Left lung (tissue), 4 donors: ENCODE measurements at regions not wholly inside any gene's neighbourhood (a gene's known extent, or its start where the extent isn't known, plus 50 kb on each side); places are given as distances from the start of the nearest gene placed in this dataset.

Experiments used
- ATAC-seq: fragments of 200-7000 bp; cut with Tn5 transposase; one replicate; pipeline ENCODE4 v1.9.1; 2020; ENCODE audit warnings: moderate library complexity
- DNase-seq, 4 donors: peaks; one replicate each; pipeline ENCODE4 v3.0.0-alpha.2; 2013 to 2020
- H3K27ac ChIP-seq, 2 donors: fragments of 200-600 bp; sonication (generic) in 1 of 2; one replicate each; pipeline versions ENCODE4 v1.5.0 to v1.8.0; 2020 to 2021
- H3K27me3 ChIP-seq, 2 donors: fragments of 200-600 bp; sonication (generic) in 1 of 2; one replicate each; pipeline versions ENCODE4 v1.5.0 to v1.8.0; 2020 to 2021
- H3K36me3 ChIP-seq, 2 donors: fragments of 200-600 bp; sonication (generic) in 1 of 2; one replicate each; pipeline versions ENCODE4 v1.5.0 to v1.8.0; 2020 to 2021
- H3K4me1 ChIP-seq, 2 donors: fragments of 200-600 bp; one replicate each; pipeline ENCODE4 v1.8.0; 2021
- H3K4me3 ChIP-seq, 2 donors: fragments of 200-600 bp; sonication (generic) in 1 of 2; one replicate each; pipeline versions ENCODE4 v1.5.0 to v1.8.0; 2020 to 2021; ENCODE audit warnings: mild to moderate bottlenecking in 1 of 2
- H3K9me3 ChIP-seq, 2 donors: fragments of 200-600 bp; sonication (generic) in 1 of 2; one replicate each; pipeline versions ENCODE4 v1.5.0 to v1.8.0; 2020 to 2021
- CTCF ChIP-seq, 2 donors: fragments of 200-600 bp; sonication (generic) in 1 of 2; IDR thresholded peaks; one replicate each; pipeline versions ENCODE4 v1.5.0 to v1.8.0; 2021; ENCODE audit warnings: antibody characterized with exemption in 2 of 2
- intact Hi-C, 2 donors: fragments of 100-400 bp; cut with DNase I; formaldehyde crosslinking; loops; one replicate each; pipeline versions ENCODE4 v1.11.2 to v1.14.2; 2022
- donor health status: DM: no; HTN: yes; CAD: no.
- donor health status: DM: no; HTN: no; CAD: no.

- H3K4me1 ChIP-seq: no peaks in the 10 kb centered on the region
- H3K27me3 ChIP-seq: no peaks in the 10 kb centered on the region
- H3K9me3 ChIP-seq: no peaks in the 10 kb centered on the region
- DNase-seq (no peak), ATAC-seq (no peak)
- no peak overlapping the region for H3K4me3 ChIP-seq
- intact Hi-C loops: loop anchor here in 1 of 2 donors (10.0 kb wide), 1 partner anchor 792 kb away; no protein-coding TSS in a partner anchor
- H3K27ac ChIP-seq: no peak overlapping the region
- no peaks in the 10 kb centered on the region for H3K36me3 ChIP-seq
- no peak for TF ChIP-seq CTCF (IDR thresholded peaks at IDR 0.05)
Observed at GRCh38 chr1:199546323-199546722, 481.2 kb upstream of the NR5A2 start.

GRCh38 chr1:199549421-199549820 lies 478.1 kb upstream of the NR5A2 start:
- H3K4me1 ChIP-seq: no peaks in the 10 kb centered on the region
- H3K9me3 ChIP-seq: no peaks in the 10 kb centered on the region
- no peak overlapping the region for H3K4me3 ChIP-seq
- H3K36me3 ChIP-seq: no peaks in the 10 kb centered on the region
- ATAC-seq: no peak
- intact Hi-C loops: loop anchor here in 1 of 2 donors (10.0 kb wide), 1 partner anchor 795 kb away; no protein-coding TSS in a partner anchor
- TF ChIP-seq CTCF (IDR thresholded peaks at IDR 0.05): no peak
- no peaks in the 10 kb centered on the region for H3K27me3 ChIP-seq
- DNase-seq: no peak
- H3K27ac ChIP-seq: no peak overlapping the region

- no peak for TF ChIP-seq CTCF (IDR thresholded peaks at IDR 0.05)
- no peak for ATAC-seq
- DNase-seq: peak in 2 of 4 donors; percentile 13 to 20
Observed at GRCh38 chr1:199550199-199551065, 477.1 kb upstream of the NR5A2 start.

GRCh38 chr1:199551967-199552565 lies 475.4 kb upstream of the NR5A2 start:
- no peaks in the 10 kb centered on the region for H3K27me3 ChIP-seq
- no peaks in the 10 kb centered on the region for H3K4me1 ChIP-seq
- peak in 2 of 4 donors; percentile 56 to 74 for DNase-seq
- intact Hi-C loops: no loop called here
- peak; percentile 51 for ATAC-seq
- no peaks in the 10 kb centered on the region for H3K36me3 ChIP-seq
- H3K27ac ChIP-seq: no peak overlapping the region
- TF ChIP-seq CTCF (IDR thresholded peaks at IDR 0.05): peak; percentile 28 to 79
- no peak overlapping the region for H3K4me3 ChIP-seq
- H3K9me3 ChIP-seq: no peaks in the 10 kb centered on the region

More at GRCh38 chr1:199550199-199551065, 477.1 kb upstream of the NR5A2 start:
- Histone ChIP-seq H3K4me3 (no peak overlapping the region), H3K36me3 (no peaks in the 10 kb centered on the region), H3K27me3 (no peaks in the 10 kb centered on the region), H3K9me3 (no peaks in the 10 kb centered on the region), H3K27ac (no peak overlapping the region), H3K4me1 (no peaks in the 10 kb centered on the region)
- intact Hi-C loops: no loop called here

GRCh38 chr1:199553104-199553503 lies 474.4 kb upstream of the NR5A2 start:
- Histone ChIP-seq H3K27ac (no peak overlapping the region), H3K4me1 (no peaks in the 10 kb centered on the region), H3K27me3 (no peaks in the 10 kb centered on the region), H3K4me3 (no peak overlapping the region), H3K9me3 (no peaks in the 10 kb centered on the region), H3K36me3 (no peaks in the 10 kb centered on the region)
- ATAC-seq: no peak
- DNase-seq: no peak
- no peak for TF ChIP-seq CTCF (IDR thresholded peaks at IDR 0.05)
- intact Hi-C loops: no loop called here
